EH (cell line): ENCODE measurements at regions not wholly inside any gene's neighbourhood (a gene's known extent, or its start where the extent isn't known, plus 50 kb on each side); places are given as distances from the start of the nearest gene placed in this dataset.

Experiments
- DNase-seq: peaks from one replicate; pipeline ENCODE4 v3.0.0-alpha.2; 2015; ENCODE audit warnings: low read depth

DNA sequence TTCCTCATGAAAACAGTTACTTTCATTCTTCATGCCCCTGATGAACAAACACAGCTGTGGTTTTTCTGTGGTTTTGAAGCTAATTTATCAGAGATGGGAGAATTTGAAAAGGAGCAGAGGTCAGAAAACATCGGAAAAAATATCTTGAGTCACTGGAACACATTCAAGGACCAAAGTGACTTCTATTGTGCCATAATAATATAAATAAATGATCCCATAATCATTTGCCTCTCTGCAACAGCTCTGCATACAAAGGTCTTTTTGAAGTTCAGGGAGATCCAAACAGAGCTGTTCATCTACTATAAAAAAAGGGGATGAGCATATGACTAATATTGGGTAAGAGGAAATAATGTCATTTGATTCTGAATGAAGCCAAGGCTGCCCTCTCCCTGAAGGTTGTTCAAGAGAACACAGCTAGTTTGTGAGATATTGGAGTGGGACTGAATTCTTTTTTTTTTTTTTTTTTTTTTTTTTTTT lies 201.3 kb upstream of the GALNT5 start:
- peak; percentile 65 for DNase-seq

- no peak for DNase-seq
These were observed 199.3 kb upstream of the GALNT5 start for GRCh38 chr2:157058161-157058560.

GRCh38 chr2:157059036-157059435 lies 198.5 kb upstream of the GALNT5 start:
- no peak for DNase-seq

DNA sequence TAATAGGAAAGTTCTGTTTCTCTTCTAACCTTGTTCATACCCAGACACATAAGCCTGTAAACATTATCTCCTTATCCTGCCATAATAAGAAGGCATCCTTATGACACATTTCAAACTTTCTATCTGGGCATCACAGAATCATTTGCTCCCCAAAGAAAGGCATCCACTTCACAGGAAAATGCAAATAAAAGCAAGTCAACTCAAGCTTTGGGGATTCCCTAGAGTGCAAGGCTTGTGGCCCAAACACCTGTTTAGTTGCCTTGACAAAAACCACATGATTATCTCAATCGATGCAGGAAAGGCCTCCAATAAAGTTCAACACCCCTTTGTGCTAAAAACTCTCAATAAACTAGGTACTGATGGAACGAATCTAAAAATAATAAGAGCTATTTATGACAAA lies 195.7 kb upstream of the GALNT5 start:
- DNase-seq: no peak

DNA sequence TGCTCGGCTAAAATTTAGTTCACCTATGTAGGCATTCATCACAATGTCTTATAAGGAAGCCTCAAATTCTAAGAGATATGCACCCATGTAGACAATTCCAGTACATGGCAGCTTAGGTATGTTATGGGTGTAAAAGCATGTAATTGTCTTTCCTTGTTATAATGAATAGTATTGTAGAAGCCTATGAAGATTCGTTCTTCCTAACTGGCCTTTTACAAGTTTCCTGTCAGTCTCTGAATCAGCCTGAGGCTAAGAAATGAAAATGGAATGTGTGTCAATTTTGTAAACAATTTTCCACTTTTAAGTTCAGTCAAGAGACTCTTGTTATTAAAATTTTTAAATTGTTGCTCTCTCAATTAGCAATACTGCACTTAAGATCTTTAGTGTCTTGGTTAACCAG lies 189.9 kb upstream of the GALNT5 start:
- peak; percentile 34 for DNase-seq

DNA sequence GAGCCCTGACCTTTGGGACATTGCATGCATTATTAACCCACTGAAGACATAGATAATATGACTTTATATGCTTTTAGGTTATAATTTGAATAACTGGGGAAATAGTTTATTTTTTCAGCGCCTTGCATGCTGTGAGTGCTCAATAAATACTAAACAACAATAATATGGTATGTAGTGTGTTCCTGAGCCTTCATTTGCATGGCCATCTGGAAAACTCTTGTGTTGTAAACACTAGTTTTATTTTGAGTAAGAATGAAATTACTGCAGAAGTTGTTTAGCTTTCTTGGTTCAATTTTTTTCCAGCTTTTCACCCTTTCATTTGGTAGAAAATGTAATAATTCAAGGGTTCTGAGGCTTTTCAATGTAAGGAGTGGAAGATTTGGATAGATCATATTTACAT lies 189.3 kb upstream of the GALNT5 start:
- no peak for DNase-seq

DNA sequence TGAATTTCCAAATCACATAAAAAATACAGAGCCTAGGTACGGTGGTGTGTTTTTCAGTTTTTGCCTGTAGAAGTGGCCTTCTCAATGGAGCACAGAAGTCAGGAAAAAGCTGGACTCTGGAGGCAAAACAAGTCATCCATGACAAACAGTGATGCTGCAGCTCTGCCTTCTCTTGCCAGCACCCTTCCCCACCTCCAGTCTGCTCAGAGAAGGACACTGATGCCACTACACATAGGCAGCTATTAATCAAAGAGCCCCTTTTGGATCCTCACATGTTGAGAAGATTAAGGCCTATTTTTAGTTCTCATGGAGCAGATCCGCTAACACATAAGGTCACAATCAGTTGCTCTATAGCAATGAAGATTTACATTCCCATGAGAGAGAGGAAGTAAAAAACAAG lies 181.6 kb upstream of the GALNT5 start:
- no peak for DNase-seq

- DNase-seq: no peak
These were observed 180.9 kb upstream of the GALNT5 start for GRCh38 chr2:157076526-157077161.

GRCh38 chr2:157077753-157078350 lies 179.7 kb upstream of the GALNT5 start:
- no peak for DNase-seq

- DNase-seq: no peak
These were observed 174.6 kb upstream of the GALNT5 start for GRCh38 chr2:157082950-157083349.

GRCh38 chr2:157085522-157085921 lies 172.0 kb upstream of the GALNT5 start:
- DNase-seq: no peak

- DNase-seq: peak; percentile 67
These were observed 170.0 kb upstream of the GALNT5 start for GRCh38 chr2:157087373-157088002.

DNA sequence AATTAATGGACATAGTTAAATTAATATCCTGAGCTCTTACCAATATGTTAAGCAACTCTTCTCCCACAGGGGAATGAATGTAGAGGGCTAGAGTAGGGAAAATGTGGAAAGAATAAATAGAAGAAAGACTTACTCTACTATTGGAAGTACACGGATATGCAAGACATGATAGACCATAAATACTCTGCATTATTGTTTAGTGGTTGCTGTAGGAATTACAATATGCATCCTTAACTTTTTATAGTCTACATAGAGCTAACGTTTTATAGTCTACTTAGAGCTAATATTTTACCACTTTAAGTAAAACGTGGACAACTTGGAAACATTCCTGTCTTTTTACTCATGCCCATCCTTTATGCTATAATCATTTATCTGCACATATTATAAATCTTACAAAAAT lies 163.8 kb upstream of the GALNT5 start:
- DNase-seq: peak; percentile 7

- no peak for DNase-seq
These were observed 152.1 kb upstream of the GALNT5 start for GRCh38 chr2:157105372-157105771.

- DNase-seq: no peak
These were observed 150.6 kb upstream of the GALNT5 start for GRCh38 chr2:157106950-157107349.

DNA sequence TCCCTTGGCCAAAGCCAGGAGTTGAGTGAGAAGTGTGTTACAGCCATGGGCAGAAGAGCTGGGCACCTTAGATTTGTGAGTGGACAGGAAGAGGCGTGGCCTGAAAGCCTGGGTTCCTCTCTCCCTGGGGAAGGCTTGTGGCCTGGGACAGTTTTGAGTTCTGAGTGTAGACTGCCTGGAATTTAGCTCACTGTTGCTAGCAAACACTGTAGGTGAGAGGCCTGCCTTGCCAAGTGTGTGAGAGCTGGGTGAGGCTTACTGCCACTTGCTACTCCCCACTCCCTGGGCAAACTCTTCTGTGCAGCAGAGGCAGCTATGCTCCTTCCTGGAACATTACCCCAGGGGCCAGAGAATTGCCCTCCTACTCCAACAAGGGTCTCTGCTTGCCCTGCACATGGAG lies 150.0 kb upstream of the GALNT5 start:
- no peak for DNase-seq

- no peak for DNase-seq
These were observed 149.6 kb upstream of the GALNT5 start for GRCh38 chr2:157107877-157108276.

DNA sequence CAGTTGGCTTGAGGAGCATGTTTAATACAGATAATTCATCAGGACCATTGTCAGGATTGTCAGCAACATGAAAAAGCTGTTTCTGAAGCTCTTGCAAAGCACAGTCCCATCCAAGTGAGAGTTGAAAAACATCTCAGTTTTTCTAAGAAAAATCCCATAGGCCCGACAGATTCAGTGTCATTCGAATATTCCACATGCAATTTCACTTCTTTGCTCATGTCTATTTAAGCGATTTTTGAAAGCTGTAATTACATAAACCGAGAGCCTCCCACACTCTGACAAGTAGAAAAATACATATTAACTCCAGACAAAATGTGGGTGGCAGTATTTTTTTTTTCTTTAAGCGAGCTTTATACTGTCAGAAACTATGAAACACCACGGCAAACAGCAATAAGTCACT lies 134.7 kb upstream of the GALNT5 start:
- DNase-seq: no peak

GRCh38 chr2:157124731-157125130 lies 132.8 kb upstream of the GALNT5 start:
- no peak for DNase-seq

DNA sequence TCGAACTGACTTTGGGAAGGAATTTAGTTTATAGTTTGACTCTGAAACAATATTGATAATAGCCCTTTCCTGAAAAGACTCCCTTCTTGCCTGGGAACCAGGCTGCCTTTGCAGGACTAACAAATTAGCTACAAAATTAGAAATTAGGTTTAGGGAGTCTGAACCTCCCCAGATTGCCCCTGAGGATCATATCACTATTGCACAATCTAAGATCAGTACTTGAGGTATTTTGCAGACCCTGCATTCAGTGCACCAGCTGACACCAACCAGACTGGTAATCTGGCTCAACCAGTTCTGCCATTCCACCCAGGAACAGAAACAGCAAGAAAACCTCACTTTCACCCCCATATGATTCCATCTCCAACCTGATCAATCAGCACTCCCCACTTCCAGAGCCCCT lies 131.8 kb upstream of the GALNT5 start:
- no peak for DNase-seq

GRCh38 chr2:157127249-157128012 lies 130.1 kb upstream of the GALNT5 start:
- DNase-seq: no peak

DNA sequence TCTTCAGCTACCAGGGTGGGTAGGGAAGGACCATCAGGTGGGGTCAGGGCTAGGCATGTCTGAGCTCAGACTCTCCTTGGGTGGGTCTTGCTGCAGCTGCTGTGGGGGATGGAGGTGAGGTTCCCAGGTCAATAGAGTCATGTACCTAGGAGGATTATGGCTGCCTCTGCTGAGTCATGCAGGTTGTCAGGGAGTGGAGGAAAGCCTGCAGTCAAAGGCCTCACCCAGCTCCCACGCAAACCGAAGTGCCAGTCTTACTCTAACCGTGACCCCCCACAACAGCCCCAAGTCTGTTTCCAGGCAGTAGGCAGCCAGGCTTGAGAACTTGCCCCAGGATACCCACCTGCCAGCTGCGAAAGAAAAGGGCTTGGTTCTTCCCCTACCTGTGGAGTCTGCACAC lies 113.6 kb upstream of the GALNT5 start:
- DNase-seq: no peak

DNA sequence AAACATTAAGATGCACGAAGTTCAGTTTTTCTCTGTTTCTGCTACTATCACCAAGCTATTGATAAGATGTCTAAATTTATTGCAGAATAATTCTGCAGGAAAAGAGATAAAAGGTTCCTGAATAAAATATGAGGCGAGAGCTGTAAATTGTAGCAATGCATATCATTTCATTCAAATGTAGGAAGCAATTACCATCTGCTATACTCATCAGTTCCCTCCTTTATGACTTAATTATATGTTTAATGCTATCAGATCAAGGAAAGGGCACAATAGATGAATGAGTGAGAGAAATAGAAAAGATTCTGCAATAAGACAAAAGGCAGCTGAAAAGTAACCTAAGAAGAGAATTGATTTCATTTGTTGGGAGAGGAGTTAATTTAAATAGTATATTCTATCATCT lies 108.2 kb upstream of the GALNT5 start:
- no peak for DNase-seq
